Stomach smooth muscle (tissue), 2 donors: ENCODE measurements at regions not wholly inside any gene's neighbourhood (a gene's known extent, or its start where the extent isn't known, plus 50 kb on each side); places are given as distances from the start of the nearest gene placed in this dataset.
"Not testable (repeated sequence)": the region's sequence is repeated elsewhere in the genome, so short reads cannot be mapped to it uniquely, and the experiment has no call there.

ENCODE experiments used
- H3K27ac ChIP-seq: one replicate; pipeline ENCODE4 v1.7.0; 2013; ENCODE audit warnings: mild to moderate bottlenecking, low read length, inconsistent platforms
- H3K27me3 ChIP-seq, 2 donors: one replicate each; pipeline ENCODE4 v1.7.0; 2013; ENCODE audit warnings: low read length in 2 of 2; ENCODE audit not compliant: insufficient read depth in 2 of 2, control insufficient read depth in 1 of 2
- H3K36me3 ChIP-seq, 2 donors: one replicate each; pipeline ENCODE4 v1.7.0; 2013; ENCODE audit warnings: low read length in 2 of 2; ENCODE audit not compliant: control insufficient read depth in 2 of 2, insufficient read depth in 2 of 2
- H3K4me1 ChIP-seq: one replicate; pipeline ENCODE4 v1.7.0; 2013; ENCODE audit warnings: low read length; ENCODE audit not compliant: control insufficient read depth, insufficient read depth
- H3K4me3 ChIP-seq, 2 donors: one replicate each; pipeline ENCODE4 v1.7.0; 2013; ENCODE audit warnings: low read length in 2 of 2
- H3K9ac ChIP-seq, 2 donors: one replicate each; pipeline ENCODE4 v1.7.0; 2013; ENCODE audit warnings: low read length in 2 of 2, mild to moderate bottlenecking in 1 of 2
- H3K9me3 ChIP-seq, 2 donors: one replicate each; pipeline ENCODE4 v1.7.0; 2013; ENCODE audit warnings: low read length in 2 of 2; ENCODE audit not compliant: control insufficient read depth in 2 of 2
- donor health status: healthy.
- donor health status: Pancreatic carcinoma.

- no peak overlapping the region for H3K27ac ChIP-seq
Measured at GRCh38 chr11:97890466-97890865, 1130.3 kb upstream of the CNTN5 start.

GRCh38 chr11:97893612-97894011 lies 1127.1 kb upstream of the CNTN5 start:
- H3K36me3 ChIP-seq: no peaks in the 10 kb centered on the region
- no peaks in the 10 kb centered on the region for H3K4me1 ChIP-seq
- no peak overlapping the region for H3K4me3 ChIP-seq
- no peaks in the 10 kb centered on the region for H3K9me3 ChIP-seq
- H3K9ac ChIP-seq: no peak overlapping the region
- no peaks in the 10 kb centered on the region for H3K27me3 ChIP-seq
- no peak overlapping the region for H3K27ac ChIP-seq

More at GRCh38 chr11:97890466-97890865, 1130.3 kb upstream of the CNTN5 start:
- Histone ChIP-seq H3K4me3 (no peak overlapping the region), H3K9me3 (no peaks in the 10 kb centered on the region), H3K36me3 (no peaks in the 10 kb centered on the region), H3K4me1 (no peaks in the 10 kb centered on the region), H3K9ac (no peak overlapping the region), H3K27me3 (no peaks in the 10 kb centered on the region)

- Histone ChIP-seq H3K36me3 (no peaks in the 10 kb centered on the region), H3K9me3 (no peaks in the 10 kb centered on the region), H3K4me3 (no peak overlapping the region), H3K27ac (no peak overlapping the region), H3K4me1 (no peaks in the 10 kb centered on the region), H3K27me3 (no peaks in the 10 kb centered on the region), H3K9ac (no peak overlapping the region)
Measured at GRCh38 chr11:97894978-97895377, 1125.8 kb upstream of the CNTN5 start.

GRCh38 chr11:97895572-97895971 lies 1125.2 kb upstream of the CNTN5 start:
- Histone ChIP-seq H3K27ac (no peak overlapping the region), H3K4me3 (no peak overlapping the region), H3K4me1 (no peaks in the 10 kb centered on the region), H3K9ac (no peak overlapping the region), H3K9me3 (no peaks in the 10 kb centered on the region), H3K36me3 (no peaks in the 10 kb centered on the region), H3K27me3 (no peaks in the 10 kb centered on the region)

- Histone ChIP-seq H3K9me3 (no peaks in the 10 kb centered on the region), H3K4me1 (no peaks in the 10 kb centered on the region), H3K36me3 (no peaks in the 10 kb centered on the region), H3K27me3 (no peaks in the 10 kb centered on the region), H3K27ac (no peak overlapping the region), H3K9ac (no peak overlapping the region), H3K4me3 (no peak overlapping the region)
Measured at GRCh38 chr11:97902828-97903227, 1117.9 kb upstream of the CNTN5 start.

GRCh38 chr11:97905101-97905500 lies 1115.6 kb upstream of the CNTN5 start:
- Histone ChIP-seq H3K4me1 (no peaks in the 10 kb centered on the region), H3K9me3 (no peaks in the 10 kb centered on the region), H3K9ac (no peak overlapping the region), H3K27ac (no peak overlapping the region), H3K27me3 (no peaks in the 10 kb centered on the region), H3K36me3 (no peaks in the 10 kb centered on the region), H3K4me3 (no peak overlapping the region)

- Histone ChIP-seq H3K9me3 (no peaks in the 10 kb centered on the region), H3K9ac (no peak overlapping the region), H3K36me3 (no peaks in the 10 kb centered on the region), H3K27ac (no peak overlapping the region), H3K4me1 (no peaks in the 10 kb centered on the region), H3K4me3 (no peak overlapping the region), H3K27me3 (no peaks in the 10 kb centered on the region)
Measured at GRCh38 chr11:97905671-97906070, 1115.1 kb upstream of the CNTN5 start.

- Histone ChIP-seq H3K27me3 (no peaks in the 10 kb centered on the region), H3K4me3 (no peak overlapping the region), H3K36me3 (no peaks in the 10 kb centered on the region), H3K9me3 (no peaks in the 10 kb centered on the region), H3K27ac (no peak overlapping the region), H3K4me1 (no peaks in the 10 kb centered on the region), H3K9ac (no peak overlapping the region)
Measured at GRCh38 chr11:97908354-97908753, 1112.4 kb upstream of the CNTN5 start.

GRCh38 chr11:97909614-97910399 lies 1110.9 kb upstream of the CNTN5 start:
- Histone ChIP-seq H3K36me3 (no peaks in the 10 kb centered on the region), H3K27me3 (no peaks in the 10 kb centered on the region), H3K9me3 (no peaks in the 10 kb centered on the region), H3K4me3 (no peak overlapping the region), H3K9ac (no peak overlapping the region), H3K4me1 (no peaks in the 10 kb centered on the region), H3K27ac (no peak overlapping the region)

- H3K4me1 ChIP-seq: no peaks in the 10 kb centered on the region
- H3K27me3 ChIP-seq: no peaks in the 10 kb centered on the region
- no peak overlapping the region for H3K9ac ChIP-seq
- no peak overlapping the region for H3K27ac ChIP-seq
- no peaks in the 10 kb centered on the region for H3K36me3 ChIP-seq
- H3K4me3 ChIP-seq: no peak overlapping the region
- no peaks in the 10 kb centered on the region for H3K9me3 ChIP-seq
Measured at GRCh38 chr11:97912629-97913028, 1108.1 kb upstream of the CNTN5 start.

GRCh38 chr11:97922933-97923332 lies 1097.8 kb upstream of the CNTN5 start:
- H3K9ac ChIP-seq, H3K27me3 ChIP-seq, H3K4me3 ChIP-seq, H3K27ac ChIP-seq, H3K4me1 ChIP-seq, H3K9me3 ChIP-seq, H3K36me3 ChIP-seq: not testable (repeated sequence)
